IMR-90 (cell line): ENCODE measurements at regions not wholly inside any gene's neighbourhood (a gene's known extent, or its start where the extent isn't known, plus 50 kb on each side); places are given as distances from the start of the nearest gene placed in this dataset.
"Not testable (repeated sequence)": the region's sequence is repeated elsewhere in the genome, so short reads cannot be mapped to it uniquely, and the experiment has no call there.

Source experiments
- ATAC-seq: fragments of 200-7000 bp; cut with Tn5 transposase; 2 replicates; pipeline ENCODE4 v1.9.1; 2020; ENCODE audit warnings: low read depth, mild to moderate bottlenecking, moderate library complexity
- BruUV-seq: library from RNA; stranded (reverse); fragments of 400-500 nt; replicated peaks from 2 replicates; lab custom pipeline; 2021; lab: Mats Ljungman, UMichigan
- CTCF ChIA-PET: fragments of 300-600 bp; formaldehyde crosslinking; extraction: SDS; loops from one replicate; lab custom pipeline; 2021; ENCODE audit warnings: antibody characterized with exemption; lab: Yijun Ruan, JAX
- POLR2A ChIA-PET: fragments of 300-600 bp; sonication (Branson Sonifier 250); formaldehyde crosslinking; loops from one replicate; lab custom pipeline; 2022; ENCODE audit warnings: antibody characterized with exemption; ENCODE audit not compliant: unreplicated experiment; lab: Charles Lee
- DNase-seq: peaks from one replicate; pipeline ENCODE4 v3.0.0; 2013
- H2AFZ ChIP-seq: replicated peaks from 2 replicates; pipeline ENCODE3; 2013; ENCODE audit warnings: low read length, mild to moderate bottlenecking; ENCODE audit not compliant: poor library complexity
- H2AK5ac ChIP-seq: 2 replicates; pipeline ENCODE4 v1.6.1; 2013; ENCODE audit warnings: low read depth, low read length, inconsistent platforms
- H2AK9ac ChIP-seq: replicated peaks from 2 replicates; pipeline ENCODE3; 2013; ENCODE audit warnings: mild to moderate bottlenecking, low read depth, low read length, moderate library complexity; ENCODE audit not compliant: poor library complexity
- H2BK120ac ChIP-seq: 2 replicates; pipeline ENCODE4 v1.6.1; 2013; ENCODE audit warnings: low read depth, low read length, inconsistent platforms
- H2BK15ac ChIP-seq: 3 replicates; pipeline ENCODE4 v1.6.1; 2013; ENCODE audit warnings: low read depth, low read length, inconsistent platforms
- H2BK20ac ChIP-seq: 2 replicates; pipeline ENCODE4 v1.6.1; 2013; ENCODE audit warnings: low read depth, mild to moderate bottlenecking, inconsistent platforms, low read length, moderate library complexity
- H2BK5ac ChIP-seq: 2 replicates; pipeline ENCODE4 v1.6.1; 2013; ENCODE audit warnings: mild to moderate bottlenecking, low read depth, low read length, inconsistent platforms; ENCODE audit not compliant: poor library complexity, severe bottlenecking
- H3K14ac ChIP-seq: replicated peaks from 2 replicates; pipeline ENCODE4 v1.6.1; 2013; ENCODE audit warnings: low read depth, low read length, inconsistent platforms
- H3K18ac ChIP-seq: 2 replicates; pipeline ENCODE4 v1.6.1; 2013; ENCODE audit warnings: low read depth, low read length, control low read depth
- H3K23ac ChIP-seq: 2 replicates; pipeline ENCODE4 v1.6.1; 2013; ENCODE audit warnings: low read depth, low read length, inconsistent platforms
- H3K27ac ChIP-seq: 2 replicates; pipeline ENCODE4 v1.5.1; 2013; ENCODE audit warnings: mild to moderate bottlenecking, control low read depth, low read length; ENCODE audit not compliant: insufficient read depth
- H3K27me3 ChIP-seq: 2 replicates; pipeline ENCODE4 v1.6.1; 2013; ENCODE audit warnings: low read length; ENCODE audit not compliant: control insufficient read depth, insufficient read depth
- H3K36me3 ChIP-seq: 2 replicates; pipeline ENCODE4 v1.6.1; 2013; ENCODE audit warnings: low read length, mixed read lengths; ENCODE audit not compliant: control insufficient read depth, insufficient read depth
- H3K4ac ChIP-seq: 2 replicates; pipeline ENCODE4 v1.6.1; 2013; ENCODE audit warnings: low read depth, low read length, inconsistent platforms
- H3K4me1 ChIP-seq: 2 replicates; pipeline ENCODE4 v1.6.1; 2013; ENCODE audit warnings: low read length, mixed read lengths; ENCODE audit not compliant: control insufficient read depth, insufficient read depth
- H3K4me2 ChIP-seq: 2 replicates; pipeline ENCODE4 v1.6.1; 2013; ENCODE audit warnings: low read depth, mild to moderate bottlenecking, control low read depth, low read length, moderate library complexity
- H3K4me3 ChIP-seq: 2 replicates; pipeline ENCODE4 v1.5.1; 2013; ENCODE audit warnings: low read depth, mild to moderate bottlenecking, control low read depth, low read length, moderate library complexity; ENCODE audit not compliant: insufficient read depth
- H3K56ac ChIP-seq: 2 replicates; pipeline ENCODE4 v1.6.1; 2013; ENCODE audit warnings: low read length, inconsistent platforms; ENCODE audit not compliant: insufficient read depth; ENCODE audit errors: extremely low read depth
- H3K79me1 ChIP-seq, 2 experiments: 2 replicates each; pipeline ENCODE4 v1.6.1; 2013; ENCODE audit warnings: low read length in 2 of 2, inconsistent platforms in 1 of 2, low read depth in 1 of 2
- H3K9ac ChIP-seq: 2 replicates; pipeline ENCODE4 v1.6.1; 2013; ENCODE audit warnings: low read depth, low read length, control low read depth
- H3K9me1 ChIP-seq: 2 replicates; pipeline ENCODE4 v1.6.1; 2013; ENCODE audit warnings: low read length, inconsistent platforms; ENCODE audit not compliant: insufficient read depth
- H3K9me3 ChIP-seq: 2 replicates; pipeline ENCODE4 v1.6.1; 2013; ENCODE audit warnings: low read length; ENCODE audit not compliant: control insufficient read depth, insufficient read depth
- H4K20me1 ChIP-seq: 2 replicates; pipeline ENCODE4 v1.6.1; 2013; ENCODE audit warnings: low read length, inconsistent platforms; ENCODE audit not compliant: insufficient read depth
- H4K5ac ChIP-seq: 2 replicates; pipeline ENCODE4 v1.6.1; 2013; ENCODE audit warnings: mild to moderate bottlenecking, low read depth, low read length, control low read depth
- H4K8ac ChIP-seq, 2 experiments: 2 replicates each; pipeline ENCODE4 v1.6.1; 2013; ENCODE audit warnings: low read depth in 2 of 2, low read length in 2 of 2, control low read depth in 1 of 2, inconsistent platforms in 1 of 2
- H4K91ac ChIP-seq: 2 replicates; pipeline ENCODE4 v1.6.1; 2013; ENCODE audit warnings: low read depth, low read length, inconsistent platforms; ENCODE audit not compliant: insufficient read depth
- WGBS, 2 experiments: methylation state at CpG; one replicate each; pipeline versions ENCODE4 v1.1.5 to v1.1.7; 2013; ENCODE audit warnings: missing lambda C conversion rate in 2 of 2; ENCODE audit not compliant: insufficient read length in 1 of 2; ENCODE audit errors: extremely low coverage in 2 of 2; 5-methylcytosine and 5-hydroxymethylcytosine counted together
- dilution Hi-C: fragments of 300-500 bp; cut with HindIII; formaldehyde crosslinking; loops from one replicate; pipeline ENCODE4 v1.14.3; 2018; ENCODE audit warnings: low sequenced_read_pairs; ENCODE audit not compliant: unreplicated experiment
- in situ Hi-C: fragments of 300-500 bp; cut with MboI; formaldehyde crosslinking; loops from 3 replicates; pipeline ENCODE4 v1.14.3; 2019; ENCODE audit warnings: low sequenced_read_pairs, inconsistent platforms, mixed read lengths
- intact Hi-C: fragments of 100-400 bp; cut with micrococcal nuclease; formaldehyde crosslinking; loops from 2 replicates; pipeline ENCODE4 v1.10.0; 2022

DNA sequence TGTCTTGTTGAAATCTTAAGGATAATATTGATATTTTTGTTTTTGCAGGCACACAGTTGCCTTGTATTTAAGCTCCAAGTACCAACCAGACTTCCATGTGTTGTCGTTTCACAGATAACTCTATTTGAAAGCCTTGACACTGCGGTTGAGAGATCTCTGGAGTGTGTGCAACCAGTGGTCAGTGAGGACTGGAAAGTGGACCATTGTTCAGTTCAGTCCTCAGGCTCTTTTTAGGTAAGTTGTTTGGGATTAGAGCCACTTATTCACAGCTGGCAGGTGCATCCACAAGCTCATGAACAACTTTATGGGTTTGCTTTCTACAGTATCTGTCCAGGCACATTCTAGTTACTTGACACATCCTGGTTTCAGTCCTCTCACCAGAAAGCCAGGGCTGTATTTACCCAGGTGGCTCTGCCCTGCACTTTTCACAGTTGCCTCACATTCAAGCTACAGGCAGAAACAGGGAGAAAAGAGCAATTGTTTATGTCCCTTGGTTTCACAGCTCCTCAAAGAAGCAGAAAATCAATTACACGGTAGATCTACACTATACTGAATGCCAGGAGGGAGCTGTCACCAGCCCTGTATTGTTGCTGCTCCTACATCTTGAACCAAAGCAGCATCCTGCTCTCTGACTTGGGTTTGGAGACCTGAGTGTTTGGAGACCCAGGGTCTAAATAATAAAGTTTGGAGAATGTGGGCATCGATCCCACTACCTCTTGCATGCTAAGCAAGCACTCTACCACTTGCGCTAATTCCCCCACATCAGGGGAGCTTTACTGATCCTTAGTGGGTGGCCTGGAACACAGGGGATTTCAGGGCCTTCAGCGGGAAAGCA lies 543.3 kb downstream of the PRIM2 start:
- H2AK5ac ChIP-seq, H4K20me1 ChIP-seq, POLR2A ChIA-PET, H2BK5ac ChIP-seq, H4K91ac ChIP-seq, H3K9ac ChIP-seq, H2BK20ac ChIP-seq, H3K18ac ChIP-seq, H3K27me3 ChIP-seq, H3K4ac ChIP-seq, ATAC-seq, BruUV-seq, DNase-seq, H3K14ac ChIP-seq, H2AK9ac ChIP-seq, H3K4me3 ChIP-seq, H3K56ac ChIP-seq, H3K4me2 ChIP-seq, H3K23ac ChIP-seq, H3K27ac ChIP-seq, dilution Hi-C loops, H3K36me3 ChIP-seq, H2BK15ac ChIP-seq, H3K79me1 ChIP-seq, H3K9me1 ChIP-seq, H2BK120ac ChIP-seq, intact Hi-C loops, H3K4me1 ChIP-seq, H2AFZ ChIP-seq, H4K8ac ChIP-seq, H4K5ac ChIP-seq, in situ Hi-C loops, H3K9me3 ChIP-seq: not testable (repeated sequence)
- CTCF ChIA-PET: interaction anchor here (0.5 kb wide), 1 partner anchor 97 kb away, joined by 3 read pairs; no protein-coding TSS in a partner anchor
- WGBS, 2 experiments: no CpG with 5 or more reads among the region's 6 CpGs

DNA sequence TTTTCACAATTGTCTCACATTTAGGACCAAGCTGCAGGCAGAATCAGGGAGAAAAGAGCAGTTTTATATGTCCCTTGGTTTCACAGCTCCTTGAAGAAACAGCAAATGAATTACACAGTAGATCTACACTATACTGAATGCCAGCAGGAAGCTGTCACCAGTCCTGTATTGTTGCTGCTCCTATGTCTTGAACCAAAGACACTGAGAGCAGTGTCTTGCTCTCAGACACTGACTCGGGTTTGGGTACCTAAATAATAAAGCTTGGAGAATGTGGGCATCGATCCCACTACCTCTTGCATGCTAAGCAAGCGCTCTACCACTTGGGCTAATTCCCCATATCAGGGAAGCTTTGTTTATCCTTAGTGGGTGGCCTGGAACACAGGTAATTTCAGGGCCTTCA lies 552.7 kb downstream of the PRIM2 start:
- POLR2A ChIA-PET: interaction anchor here (0.7 kb wide), 1 partner anchor 200 kb away, joined by 4 read pairs; no protein-coding TSS in a partner anchor

More for the DNA sequence above, 552.7 kb downstream of the PRIM2 start:
- H2BK5ac ChIP-seq, intact Hi-C loops, H2BK20ac ChIP-seq, H3K4me3 ChIP-seq, DNase-seq, H2AFZ ChIP-seq, H4K5ac ChIP-seq, CTCF ChIA-PET, H3K36me3 ChIP-seq, dilution Hi-C loops, H3K9ac ChIP-seq, H3K4me1 ChIP-seq, H3K9me1 ChIP-seq, H3K9me3 ChIP-seq, H4K91ac ChIP-seq, H3K56ac ChIP-seq, H3K27me3 ChIP-seq, H3K27ac ChIP-seq, H3K18ac ChIP-seq, H3K14ac ChIP-seq, H3K4ac ChIP-seq, H2AK9ac ChIP-seq, H3K4me2 ChIP-seq, H2AK5ac ChIP-seq, H3K23ac ChIP-seq, H2BK15ac ChIP-seq, H2BK120ac ChIP-seq, H4K8ac ChIP-seq, H3K79me1 ChIP-seq, ATAC-seq, H4K20me1 ChIP-seq, in situ Hi-C loops, BruUV-seq: not testable (repeated sequence)
- WGBS, 2 experiments: no CpG with 5 or more reads among the region's 3 CpGs
